Activated naive CD8-positive, alpha-beta T cell treated with anti-CD3 and anti-CD28 coated beads for 36 hours (primary cell): ENCODE measurements at regions not wholly inside any gene's neighbourhood (a gene's known extent, or its start where the extent isn't known, plus 50 kb on each side); places are given as distances from the start of the nearest gene placed in this dataset.

Source experiments
- DNase-seq: peaks from one replicate; pipeline ENCODE4 v3.0.0; 2021
- H3K27ac Mint-ChIP-seq: one replicate; pipeline ENCODE4 v1.8.0; 2022; ENCODE audit warnings: mild to moderate bottlenecking, moderate library complexity, mixed read lengths
- H3K27me3 Mint-ChIP-seq: one replicate; pipeline ENCODE4 v1.8.0; 2022; ENCODE audit warnings: mild to moderate bottlenecking, mixed read lengths
- H3K36me3 Mint-ChIP-seq: one replicate; pipeline ENCODE4 v1.8.0; 2021; ENCODE audit warnings: mild to moderate bottlenecking, mixed read lengths
- H3K4me1 Mint-ChIP-seq: one replicate; pipeline ENCODE4 v1.8.0; 2021; ENCODE audit warnings: mixed read lengths
- H3K4me3 Mint-ChIP-seq: one replicate; pipeline ENCODE4 v1.8.0; 2022; ENCODE audit warnings: mild to moderate bottlenecking, moderate library complexity, mixed read lengths
- H3K9me3 Mint-ChIP-seq: one replicate; pipeline ENCODE4 v1.8.0; 2022; ENCODE audit warnings: mixed read lengths

GRCh38 chr12:84661786-84662185 lies 250.8 kb downstream of the SLC6A15 start:
- Mint-ChIP-seq H3K4me1 (no peaks in the 10 kb centered on the region), H3K36me3 (no peaks in the 10 kb centered on the region), H3K27ac (no peak overlapping the region), H3K27me3 (no peaks in the 10 kb centered on the region), H3K9me3 (no peaks in the 10 kb centered on the region), H3K4me3 (no peak overlapping the region)
- no peak for DNase-seq

- H3K4me1 Mint-ChIP-seq, result no peaks in the 10 kb centered on the region
- H3K36me3 Mint-ChIP-seq, result no peaks in the 10 kb centered on the region
- H3K27ac Mint-ChIP-seq, result no peak overlapping the region
- H3K4me3 Mint-ChIP-seq, result no peak overlapping the region
- no peak for DNase-seq
- no peaks in the 10 kb centered on the region for H3K9me3 Mint-ChIP-seq
- H3K27me3 Mint-ChIP-seq, result no peaks in the 10 kb centered on the region
Measured at GRCh38 chr12:84660139-84660538, 252.5 kb downstream of the SLC6A15 start.

GRCh38 chr12:84658877-84659276 lies 253.7 kb downstream of the SLC6A15 start:
- Mint-ChIP-seq H3K9me3 (no peaks in the 10 kb centered on the region), H3K4me3 (no peak overlapping the region), H3K27me3 (no peaks in the 10 kb centered on the region), H3K27ac (no peak overlapping the region), H3K36me3 (no peaks in the 10 kb centered on the region), H3K4me1 (no peaks in the 10 kb centered on the region)
- no peak for DNase-seq

- no peaks in the 10 kb centered on the region for H3K9me3 Mint-ChIP-seq
- no peaks in the 10 kb centered on the region for H3K36me3 Mint-ChIP-seq
- no peak for DNase-seq
- no peak overlapping the region for H3K27ac Mint-ChIP-seq
- H3K27me3 Mint-ChIP-seq, result no peaks in the 10 kb centered on the region
- no peaks in the 10 kb centered on the region for H3K4me1 Mint-ChIP-seq
- no peak overlapping the region for H3K4me3 Mint-ChIP-seq
Measured at GRCh38 chr12:84656705-84657104, 255.9 kb downstream of the SLC6A15 start.

- no peak overlapping the region for H3K4me3 Mint-ChIP-seq
- H3K4me1 Mint-ChIP-seq, result no peaks in the 10 kb centered on the region
- H3K9me3 Mint-ChIP-seq, result no peaks in the 10 kb centered on the region
- DNase-seq, result no peak
- H3K27me3 Mint-ChIP-seq, result no peaks in the 10 kb centered on the region
- no peak overlapping the region for H3K27ac Mint-ChIP-seq
- no peaks in the 10 kb centered on the region for H3K36me3 Mint-ChIP-seq
Measured at GRCh38 chr12:84653482-84653881, 259.1 kb downstream of the SLC6A15 start.

- H3K36me3 Mint-ChIP-seq, result no peaks in the 10 kb centered on the region
- H3K27me3 Mint-ChIP-seq, result no peaks in the 10 kb centered on the region
- no peaks in the 10 kb centered on the region for H3K4me1 Mint-ChIP-seq
- no peak overlapping the region for H3K4me3 Mint-ChIP-seq
- H3K9me3 Mint-ChIP-seq, result no peaks in the 10 kb centered on the region
- no peak for DNase-seq
- H3K27ac Mint-ChIP-seq, result no peak overlapping the region
Measured at GRCh38 chr12:84648425-84648824, 264.2 kb downstream of the SLC6A15 start.

- no peaks in the 10 kb centered on the region for H3K9me3 Mint-ChIP-seq
- no peaks in the 10 kb centered on the region for H3K36me3 Mint-ChIP-seq
- H3K27ac Mint-ChIP-seq, result no peak overlapping the region
- DNase-seq, result no peak
- H3K4me1 Mint-ChIP-seq, result no peaks in the 10 kb centered on the region
- H3K27me3 Mint-ChIP-seq, result no peaks in the 10 kb centered on the region
- no peak overlapping the region for H3K4me3 Mint-ChIP-seq
Measured at GRCh38 chr12:84644908-84645307, 267.7 kb downstream of the SLC6A15 start.

- H3K36me3 Mint-ChIP-seq, result no peaks in the 10 kb centered on the region
- no peak for DNase-seq
- H3K4me1 Mint-ChIP-seq, result no peaks in the 10 kb centered on the region
- H3K27me3 Mint-ChIP-seq, result no peaks in the 10 kb centered on the region
- no peaks in the 10 kb centered on the region for H3K9me3 Mint-ChIP-seq
- H3K27ac Mint-ChIP-seq, result no peak overlapping the region
- no peak overlapping the region for H3K4me3 Mint-ChIP-seq
Measured at GRCh38 chr12:84643993-84644392, 268.6 kb downstream of the SLC6A15 start.

- Mint-ChIP-seq H3K4me3 (no peak overlapping the region), H3K27me3 (no peaks in the 10 kb centered on the region), H3K27ac (no peak overlapping the region), H3K4me1 (no peaks in the 10 kb centered on the region), H3K36me3 (no peaks in the 10 kb centered on the region), H3K9me3 (no peaks in the 10 kb centered on the region)
- DNase-seq, result no peak
Measured at GRCh38 chr12:84641940-84642545, 270.6 kb downstream of the SLC6A15 start.

GRCh38 chr12:84638811-84639368 lies 273.7 kb downstream of the SLC6A15 start:
- no peak overlapping the region for H3K4me3 Mint-ChIP-seq
- no peaks in the 10 kb centered on the region for H3K9me3 Mint-ChIP-seq
- no peaks in the 10 kb centered on the region for H3K27me3 Mint-ChIP-seq
- no peak overlapping the region for H3K27ac Mint-ChIP-seq
- H3K4me1 Mint-ChIP-seq, result no peaks in the 10 kb centered on the region
- no peak for DNase-seq
- no peaks in the 10 kb centered on the region for H3K36me3 Mint-ChIP-seq

- no peaks in the 10 kb centered on the region for H3K9me3 Mint-ChIP-seq
- H3K36me3 Mint-ChIP-seq, result no peaks in the 10 kb centered on the region
- no peak overlapping the region for H3K4me3 Mint-ChIP-seq
- no peak overlapping the region for H3K27ac Mint-ChIP-seq
- no peaks in the 10 kb centered on the region for H3K4me1 Mint-ChIP-seq
- no peak for DNase-seq
- H3K27me3 Mint-ChIP-seq, result no peaks in the 10 kb centered on the region
Measured at GRCh38 chr12:84637926-84638325, 274.7 kb downstream of the SLC6A15 start.

- Mint-ChIP-seq H3K9me3 (no peaks in the 10 kb centered on the region), H3K4me1 (no peaks in the 10 kb centered on the region), H3K36me3 (no peaks in the 10 kb centered on the region), H3K27ac (no peak overlapping the region), H3K4me3 (no peak overlapping the region), H3K27me3 (no peaks in the 10 kb centered on the region)
- DNase-seq, result no peak
Measured at GRCh38 chr12:84636801-84637290, 275.8 kb downstream of the SLC6A15 start.

GRCh38 chr12:84634526-84634925 lies 278.1 kb downstream of the SLC6A15 start:
- H3K4me1 Mint-ChIP-seq, result no peaks in the 10 kb centered on the region
- H3K36me3 Mint-ChIP-seq, result no peaks in the 10 kb centered on the region
- no peaks in the 10 kb centered on the region for H3K9me3 Mint-ChIP-seq
- no peak overlapping the region for H3K4me3 Mint-ChIP-seq
- no peak for DNase-seq
- no peaks in the 10 kb centered on the region for H3K27me3 Mint-ChIP-seq
- H3K27ac Mint-ChIP-seq, result no peak overlapping the region

GRCh38 chr12:84632556-84632955 lies 280.0 kb downstream of the SLC6A15 start:
- DNase-seq, result no peak
- Mint-ChIP-seq H3K27me3 (no peaks in the 10 kb centered on the region), H3K4me3 (no peak overlapping the region), H3K36me3 (no peaks in the 10 kb centered on the region), H3K9me3 (no peaks in the 10 kb centered on the region), H3K27ac (no peak overlapping the region), H3K4me1 (no peaks in the 10 kb centered on the region)

- Mint-ChIP-seq H3K27me3 (no peaks in the 10 kb centered on the region), H3K27ac (no peak overlapping the region), H3K4me1 (no peaks in the 10 kb centered on the region), H3K36me3 (no peaks in the 10 kb centered on the region), H3K4me3 (no peak overlapping the region), H3K9me3 (no peaks in the 10 kb centered on the region)
- no peak for DNase-seq
Measured at GRCh38 chr12:84631020-84631419, 281.6 kb downstream of the SLC6A15 start.

- Mint-ChIP-seq H3K9me3 (no peaks in the 10 kb centered on the region), H3K27me3 (no peaks in the 10 kb centered on the region)
- no peak for DNase-seq
Measured at GRCh38 chr12:84627593-84627992, 285.0 kb downstream of the SLC6A15 start.

More at GRCh38 chr12:84627593-84627992, 285.0 kb downstream of the SLC6A15 start:
- no peaks in the 10 kb centered on the region for H3K36me3 Mint-ChIP-seq
- H3K4me1 Mint-ChIP-seq, result no peaks in the 10 kb centered on the region
- no peak overlapping the region for H3K4me3 Mint-ChIP-seq
- no peak overlapping the region for H3K27ac Mint-ChIP-seq
